Activated CD8-positive, alpha-beta T cell treated with anti-CD3 and anti-CD28 coated beads, Interleukin-2, amount 10 ng/mL, durations not matched to agents 7 days and 5 days (primary cell): ENCODE measurements at regions not wholly inside any gene's neighbourhood (a gene's known extent, or its start where the extent isn't known, plus 50 kb on each side); places are given as distances from the start of the nearest gene placed in this dataset.
"Not testable (repeated sequence)": the region's sequence is repeated elsewhere in the genome, so short reads cannot be mapped to it uniquely, and the experiment has no call there.

ENCODE experiments used
- ATAC-seq: fragments of 150-1000 bp; cut with Tn5 transposase; one replicate; pipeline ENCODE4 v1.10.0; 2021; ENCODE audit warnings: moderate library complexity
- CTCF ChIA-PET: fragments of 350-600 bp; sonication (Branson Sonifier 250); formaldehyde crosslinking; loops from one replicate; lab custom pipeline; 2021; ENCODE audit warnings: antibody characterized with exemption; lab: Charles Lee
- POLR2A ChIA-PET: fragments of 350-600 bp; sonication (Branson Sonifier 250); formaldehyde crosslinking; loops from one replicate; lab custom pipeline; 2021; ENCODE audit warnings: antibody characterized with exemption; lab: Charles Lee
- DNase-seq: peaks from one replicate; pipeline ENCODE4 v3.0.0-alpha.2; 2020
- H3K27ac Mint-ChIP-seq: one replicate; pipeline ENCODE4 v1.8.0; 2021; ENCODE audit warnings: mild to moderate bottlenecking, mixed read lengths
- H3K27me3 Mint-ChIP-seq: one replicate; pipeline ENCODE4 v1.8.0; 2021; ENCODE audit warnings: low read depth, mixed read lengths
- H3K36me3 Mint-ChIP-seq: one replicate; pipeline ENCODE4 v1.8.0; 2021; ENCODE audit warnings: low read depth, mixed read lengths
- H3K4me1 Mint-ChIP-seq: one replicate; pipeline ENCODE4 v1.8.0; 2021; ENCODE audit warnings: low read depth, mixed read lengths
- H3K4me3 Mint-ChIP-seq: one replicate; pipeline ENCODE4 v1.8.0; 2021; ENCODE audit warnings: mild to moderate bottlenecking, mixed read lengths
- H3K9me3 Mint-ChIP-seq: one replicate; pipeline ENCODE4 v1.8.0; 2022; ENCODE audit warnings: mixed read lengths; ENCODE audit not compliant: insufficient read depth

DNA sequence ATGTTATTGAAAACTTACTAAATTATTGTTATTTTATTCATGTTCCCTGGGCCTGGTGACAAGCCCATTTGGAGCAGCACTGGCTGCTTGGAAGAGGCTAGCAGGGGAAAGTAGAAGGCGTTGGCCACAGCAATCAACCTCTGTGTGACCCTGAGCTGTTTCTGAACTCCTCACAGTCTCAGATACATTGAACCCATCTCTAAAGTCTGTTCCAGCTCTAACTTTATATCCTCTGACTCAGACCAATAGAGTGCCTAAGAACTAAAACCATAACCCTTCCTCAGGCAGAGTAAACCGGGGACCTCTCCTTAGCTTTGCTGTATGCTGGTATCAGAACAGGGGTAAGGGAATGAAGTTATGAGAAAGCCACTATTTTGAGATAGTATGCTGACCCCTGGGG, 96.4 kb upstream of the NOL4 start:
- H3K4me3 Mint-ChIP-seq = no peak overlapping the region
- H3K27me3 Mint-ChIP-seq = no peaks in the 10 kb centered on the region
- no peaks in the 10 kb centered on the region for H3K9me3 Mint-ChIP-seq
- no peaks in the 10 kb centered on the region for H3K4me1 Mint-ChIP-seq
- ATAC-seq = no peak
- POLR2A ChIA-PET = no interaction called here
- no peak for DNase-seq
- H3K36me3 Mint-ChIP-seq = no peaks in the 10 kb centered on the region
- H3K27ac Mint-ChIP-seq = no peak overlapping the region
- CTCF ChIA-PET = interaction anchor here (0.8 kb wide), 1 partner anchor 198 kb away, joined by 3 read pairs; no protein-coding TSS in a partner anchor

DNA sequence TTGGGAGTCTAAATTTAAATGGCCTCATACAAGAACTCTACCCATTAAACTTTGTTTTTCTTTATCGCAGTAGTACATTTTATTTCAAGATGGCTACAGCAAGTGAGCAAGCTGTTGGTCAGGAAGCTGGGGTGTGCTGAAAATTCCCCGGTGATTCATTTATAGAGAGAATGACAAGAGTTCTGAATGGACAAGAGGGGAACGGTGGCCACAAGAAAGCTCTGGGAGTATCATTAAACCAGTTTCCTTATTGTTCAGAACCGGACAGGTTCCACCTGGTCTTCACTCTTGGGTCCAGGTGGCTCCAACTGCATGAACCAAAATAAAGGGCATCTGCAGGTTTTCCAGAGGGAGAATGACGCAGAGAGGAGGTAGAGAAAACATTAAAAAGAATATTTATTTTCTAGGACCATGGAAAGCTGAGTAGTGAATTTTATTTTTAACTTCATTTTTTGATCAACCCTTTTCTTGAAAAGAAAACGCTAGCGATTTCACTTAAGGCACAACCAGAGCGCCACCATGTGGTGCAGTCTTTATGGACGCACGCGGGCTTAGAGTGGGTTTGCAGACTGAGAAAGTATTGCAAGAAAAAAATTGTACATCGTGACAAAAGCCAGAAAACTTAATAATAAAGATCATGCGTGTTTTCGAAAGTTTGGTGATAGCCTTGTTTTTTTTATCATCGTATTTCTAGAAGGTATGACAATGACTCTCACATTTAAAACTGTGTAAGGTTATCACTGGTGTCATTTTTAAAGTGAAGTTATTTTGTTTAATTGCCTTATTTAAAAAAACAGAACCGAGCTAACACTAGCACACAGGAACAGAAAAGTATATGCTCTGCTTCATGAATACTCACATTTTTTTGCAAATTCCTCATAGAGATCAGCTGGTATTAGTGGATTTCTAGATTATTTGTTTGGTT, 97.9 kb upstream of the NOL4 start:
- Mint-ChIP-seq H3K4me3 (no peak overlapping the region), H3K9me3 (no peaks in the 10 kb centered on the region), H3K36me3 (no peaks in the 10 kb centered on the region), H3K27ac (no peak overlapping the region), H3K27me3 (no peaks in the 10 kb centered on the region), H3K4me1 (no peaks in the 10 kb centered on the region)
- ChIA-PET CTCF (interaction anchor here (2.1 kb wide), 1 partner anchor 200 kb away, joined by 6 read pairs; no protein-coding TSS in a partner anchor), POLR2A (no interaction called here)
- DNase-seq = peak; percentile 26
- no peak for ATAC-seq

DNA sequence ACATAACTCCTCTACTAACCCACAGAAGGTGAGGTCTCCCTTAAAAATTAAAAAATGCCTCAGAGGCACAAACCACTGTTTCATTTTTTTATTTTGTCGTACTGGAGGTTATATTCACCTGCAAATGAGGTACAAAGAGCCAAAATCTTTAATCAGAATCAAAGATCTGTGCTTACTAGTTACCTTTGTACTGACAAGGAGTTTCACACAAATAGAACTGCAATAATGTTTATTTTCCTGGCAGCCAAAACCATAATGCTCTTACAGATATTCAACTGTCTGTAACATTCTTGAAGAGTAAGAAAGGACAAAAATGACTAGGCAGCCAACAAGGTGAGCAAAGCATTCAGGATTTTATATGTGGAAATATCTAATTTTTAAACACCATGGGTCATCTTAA, 105.1 kb upstream of the NOL4 start:
- Mint-ChIP-seq H3K4me3 (no peak overlapping the region), H3K36me3 (no peaks in the 10 kb centered on the region), H3K27me3 (no peaks in the 10 kb centered on the region), H3K9me3 (peaks cover 10% of the 10 kb centered on the region), H3K4me1 (no peaks in the 10 kb centered on the region), H3K27ac (no peak overlapping the region)
- ChIA-PET CTCF (no interaction called here), POLR2A (no interaction called here)
- no peak for ATAC-seq
- DNase-seq = no peak

DNA sequence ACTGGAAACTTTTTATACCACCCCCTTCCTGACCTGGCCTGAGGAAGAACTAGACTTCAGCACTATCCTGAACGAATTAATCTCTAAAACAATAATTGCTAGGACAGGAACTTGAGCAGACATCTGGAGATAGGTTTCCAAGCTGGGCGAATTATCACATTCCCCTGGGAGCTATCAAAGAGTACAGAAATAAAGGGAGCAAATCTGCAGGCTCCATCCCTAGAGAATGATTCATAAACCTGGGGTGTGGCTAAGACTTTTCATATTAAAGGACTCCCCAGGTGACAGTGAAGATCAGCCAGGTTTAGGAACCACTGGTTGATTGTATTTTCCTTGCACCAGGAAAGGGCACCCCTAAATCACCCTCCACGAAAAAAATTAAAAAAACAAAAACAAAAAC, 105.6 kb upstream of the NOL4 start:
- H3K4me3 Mint-ChIP-seq = no peak overlapping the region
- no peaks in the 10 kb centered on the region for H3K36me3 Mint-ChIP-seq
- H3K9me3 Mint-ChIP-seq = peaks cover 10% of the 10 kb centered on the region
- no peaks in the 10 kb centered on the region for H3K4me1 Mint-ChIP-seq
- no peaks in the 10 kb centered on the region for H3K27me3 Mint-ChIP-seq
- ChIA-PET POLR2A (no interaction called here), CTCF (no interaction called here)
- no peak for DNase-seq
- no peak for ATAC-seq
- no peak overlapping the region for H3K27ac Mint-ChIP-seq

DNA sequence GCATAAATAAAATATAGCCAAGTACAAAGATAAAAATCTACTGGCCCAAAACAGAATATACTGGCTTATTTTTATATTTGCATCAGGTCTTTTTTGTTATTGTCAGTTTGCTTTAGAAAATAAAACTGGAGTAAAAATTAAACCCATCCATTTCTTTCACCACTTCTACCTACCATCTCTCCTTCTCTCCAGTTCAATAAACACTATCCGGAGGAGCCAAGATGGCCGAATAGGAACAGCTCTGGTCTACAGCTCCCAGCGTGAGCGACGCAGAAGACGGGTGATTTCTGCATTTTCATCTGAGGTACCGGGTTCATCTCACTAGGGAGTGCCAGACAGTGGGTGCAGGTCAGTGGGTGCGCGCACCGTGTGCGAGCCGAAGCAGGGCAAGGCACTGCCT, 106.2 kb upstream of the NOL4 start:
- H3K4me1 Mint-ChIP-seq, H3K4me3 Mint-ChIP-seq, POLR2A ChIA-PET, DNase-seq, H3K27me3 Mint-ChIP-seq, CTCF ChIA-PET, H3K36me3 Mint-ChIP-seq, ATAC-seq, H3K9me3 Mint-ChIP-seq, H3K27ac Mint-ChIP-seq: not testable (repeated sequence)

DNA sequence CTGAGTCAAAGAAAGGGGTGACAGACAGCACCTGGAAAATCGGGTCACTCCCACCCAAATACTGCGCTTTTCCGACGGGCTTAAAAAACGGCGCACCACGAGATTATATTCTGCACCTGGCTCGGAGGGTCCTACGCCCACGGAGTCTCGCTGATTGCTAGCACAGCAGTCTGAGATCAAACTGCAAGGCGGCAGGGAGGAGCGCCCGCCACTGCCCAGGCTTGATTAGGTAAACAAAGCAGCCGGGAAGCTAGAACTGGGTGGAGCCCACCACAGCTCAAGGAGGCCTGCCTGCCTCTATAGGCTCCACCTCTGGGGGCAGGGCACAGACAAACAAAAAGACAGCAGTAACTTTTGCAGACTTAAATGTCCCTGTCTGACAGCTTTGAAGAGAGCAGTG, 106.6 kb upstream of the NOL4 start:
- CTCF ChIA-PET, ATAC-seq: not testable (repeated sequence)

DNA sequence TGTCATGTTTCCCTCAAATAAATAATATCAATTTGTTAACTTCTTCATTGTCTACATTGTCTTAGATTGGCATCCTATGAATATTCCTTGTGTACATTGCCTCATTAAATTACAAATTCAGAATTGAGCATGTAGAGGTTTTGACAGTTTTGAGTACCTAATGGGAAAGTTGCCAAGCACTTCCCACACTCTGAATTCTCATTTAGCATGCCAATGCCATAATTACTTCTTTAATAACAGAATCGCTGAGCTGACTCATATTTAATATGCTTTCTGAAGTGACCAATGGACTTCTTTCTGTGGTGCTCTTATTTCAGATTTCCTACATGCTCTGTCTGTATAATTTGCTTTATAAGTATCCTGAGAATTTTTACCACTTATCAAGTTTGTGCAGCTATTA, 114.4 kb upstream of the NOL4 start:
- H3K36me3 Mint-ChIP-seq = no peaks in the 10 kb centered on the region
- no peaks in the 10 kb centered on the region for H3K4me1 Mint-ChIP-seq
- DNase-seq (no peak), ATAC-seq (no peak)
- no peaks in the 10 kb centered on the region for H3K27me3 Mint-ChIP-seq
- H3K4me3 Mint-ChIP-seq = no peak overlapping the region
- no peak overlapping the region for H3K27ac Mint-ChIP-seq
- CTCF ChIA-PET = no interaction called here
- POLR2A ChIA-PET = no interaction called here
- H3K9me3 Mint-ChIP-seq = no peaks in the 10 kb centered on the region

More for the DNA sequence above, 106.6 kb upstream of the NOL4 start:
- DNase-seq, POLR2A ChIA-PET, H3K9me3 Mint-ChIP-seq, H3K4me1 Mint-ChIP-seq, H3K4me3 Mint-ChIP-seq, H3K36me3 Mint-ChIP-seq, H3K27ac Mint-ChIP-seq, H3K27me3 Mint-ChIP-seq: not testable (repeated sequence)

DNA sequence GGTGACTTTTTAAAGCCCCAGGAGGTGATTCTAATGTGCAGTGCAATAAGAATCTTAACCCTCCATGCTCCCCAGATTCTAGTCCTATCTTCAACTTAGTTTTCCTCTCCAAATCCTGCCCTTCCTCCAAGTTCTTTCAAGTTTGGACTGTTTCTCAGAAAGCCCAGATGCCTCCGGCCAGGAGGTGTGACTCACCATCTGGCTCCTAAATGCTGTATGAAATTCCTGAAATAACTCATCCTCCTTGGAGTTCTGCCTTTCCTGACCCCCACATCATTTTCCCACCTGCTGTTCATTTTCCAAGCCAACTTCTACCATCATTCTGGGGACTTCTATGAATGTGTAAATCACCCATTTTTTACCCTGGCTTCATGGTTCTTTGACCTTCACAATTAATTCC, 118.2 kb upstream of the NOL4 start:
- ChIA-PET POLR2A (no interaction called here), CTCF (no interaction called here)
- ATAC-seq = no peak
- no peak for DNase-seq
- Mint-ChIP-seq H3K27ac (no peak overlapping the region), H3K9me3 (no peaks in the 10 kb centered on the region), H3K27me3 (no peaks in the 10 kb centered on the region), H3K4me3 (no peak overlapping the region), H3K36me3 (no peaks in the 10 kb centered on the region), H3K4me1 (no peaks in the 10 kb centered on the region)

DNA sequence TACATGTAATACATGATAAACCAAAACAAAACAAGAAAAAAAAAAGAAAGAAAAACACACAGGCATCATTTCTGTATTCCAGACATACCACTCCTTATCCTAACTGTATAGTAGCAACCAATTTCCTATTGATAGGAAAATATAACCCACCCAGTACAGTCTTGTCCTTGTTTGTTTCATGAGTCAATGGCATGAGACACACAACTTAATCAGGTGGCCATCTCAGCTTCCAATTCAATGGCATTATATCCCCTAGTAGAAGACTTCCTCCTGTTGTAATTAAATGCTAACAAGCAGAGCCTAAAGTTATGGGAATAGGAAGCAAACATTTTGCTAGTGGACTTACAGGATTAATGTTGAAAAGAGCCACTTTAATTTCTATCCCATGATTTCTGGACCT, 121.0 kb upstream of the NOL4 start:
- no peaks in the 10 kb centered on the region for H3K27me3 Mint-ChIP-seq
- CTCF ChIA-PET = no interaction called here

DNA sequence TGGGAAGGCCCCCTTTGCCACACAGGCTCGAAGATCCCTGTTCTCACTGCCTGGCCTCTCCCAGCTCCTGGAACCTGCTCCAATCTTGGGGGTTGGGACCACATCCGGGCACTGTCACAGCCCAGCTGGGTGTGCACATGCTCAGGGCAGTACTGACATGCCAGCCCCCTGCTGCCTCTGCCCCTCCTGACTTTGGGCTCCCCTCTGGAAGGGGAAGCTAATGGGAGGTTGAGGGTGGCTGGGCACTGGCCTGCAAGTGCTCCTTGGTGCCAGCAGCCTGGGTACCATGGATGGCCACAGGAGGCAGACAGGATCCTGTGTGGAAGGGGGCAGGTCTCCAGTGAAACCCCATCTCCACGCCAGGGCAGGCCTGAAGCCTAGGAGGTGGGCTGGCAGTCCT, 126.1 kb upstream of the NOL4 start:
- Mint-ChIP-seq H3K9me3 (peaks cover 4% of the 10 kb centered on the region), H3K27me3 (no peaks in the 10 kb centered on the region), H3K36me3 (no peaks in the 10 kb centered on the region), H3K4me3 (no peak overlapping the region), H3K4me1 (no peaks in the 10 kb centered on the region), H3K27ac (no peak overlapping the region)
- ATAC-seq (no peak), DNase-seq (no peak)
- ChIA-PET POLR2A (no interaction called here), CTCF (no interaction called here)

More for the DNA sequence above, 121.0 kb upstream of the NOL4 start:
- ATAC-seq (no peak), DNase-seq (no peak)
- Mint-ChIP-seq H3K27ac (no peak overlapping the region), H3K9me3 (peaks cover 4% of the 10 kb centered on the region), H3K36me3 (no peaks in the 10 kb centered on the region), H3K4me1 (no peaks in the 10 kb centered on the region), H3K4me3 (no peak overlapping the region)
- POLR2A ChIA-PET = no interaction called here

DNA sequence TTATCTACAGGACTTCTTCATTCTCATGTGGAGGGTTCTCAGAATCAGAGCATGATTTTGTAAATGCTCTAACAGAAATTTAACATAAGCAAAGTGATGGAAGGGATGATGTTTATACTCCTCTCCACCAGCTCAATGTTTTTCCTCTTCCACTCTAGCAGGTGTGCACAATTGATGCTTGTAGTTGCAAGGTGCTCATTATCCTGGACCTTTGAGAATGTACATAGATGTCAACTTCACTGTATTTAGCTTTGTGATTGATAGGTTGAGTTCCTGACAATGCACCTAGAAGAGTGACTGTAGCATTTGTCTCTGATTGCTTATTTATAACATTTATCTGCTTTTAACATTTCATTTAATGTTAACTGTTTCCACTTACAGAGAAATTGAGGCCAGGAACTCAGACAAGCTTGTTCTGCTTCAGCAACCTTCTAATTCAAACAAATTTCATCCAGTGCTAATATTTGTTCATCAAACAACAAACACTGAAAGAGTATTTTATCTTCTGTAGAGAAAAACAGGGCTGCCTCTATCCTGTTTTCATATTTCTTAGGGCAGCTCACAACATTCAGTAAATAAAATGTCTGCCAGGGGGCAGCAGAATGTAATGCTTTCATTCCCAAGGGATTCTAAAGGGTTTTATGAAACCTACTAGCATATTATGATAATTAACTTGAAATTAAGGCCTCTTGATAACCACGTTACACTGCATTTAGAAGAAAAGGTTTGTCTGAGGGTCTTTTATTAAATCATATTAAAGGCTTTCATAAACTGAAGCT, 127.9 kb upstream of the NOL4 start:
- DNase-seq (no peak), ATAC-seq (no peak)
- no peaks in the 10 kb centered on the region for H3K4me1 Mint-ChIP-seq
- no peak overlapping the region for H3K27ac Mint-ChIP-seq
- H3K9me3 Mint-ChIP-seq = peaks cover 4% of the 10 kb centered on the region
- H3K36me3 Mint-ChIP-seq = no peaks in the 10 kb centered on the region
- CTCF ChIA-PET = no interaction called here
- H3K27me3 Mint-ChIP-seq = no peaks in the 10 kb centered on the region
- POLR2A ChIA-PET = no interaction called here
- no peak overlapping the region for H3K4me3 Mint-ChIP-seq

DNA sequence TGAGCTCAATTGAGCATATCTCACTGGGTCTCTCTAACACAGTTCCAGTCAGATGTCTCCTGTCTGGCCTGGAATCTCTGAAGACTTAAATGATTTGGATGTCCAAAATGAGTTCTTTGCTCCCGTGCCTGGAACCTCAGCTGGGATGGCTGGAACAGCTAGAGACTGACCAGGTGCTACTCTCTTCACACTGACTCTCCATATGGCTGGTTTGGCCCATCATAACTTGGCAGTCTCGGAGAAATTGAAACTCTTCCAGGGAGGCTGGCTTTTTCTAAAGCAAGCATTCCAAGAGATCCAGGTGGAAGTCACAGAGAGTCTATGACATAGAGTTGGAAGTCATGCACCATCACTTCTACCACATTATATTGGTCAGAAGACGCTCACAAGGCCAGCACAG, 129.6 kb upstream of the NOL4 start:
- CTCF ChIA-PET = no interaction called here
- Mint-ChIP-seq H3K27ac (no peak overlapping the region), H3K27me3 (no peaks in the 10 kb centered on the region), H3K4me1 (no peaks in the 10 kb centered on the region), H3K9me3 (peaks cover 1% of the 10 kb centered on the region), H3K4me3 (no peak overlapping the region), H3K36me3 (no peaks in the 10 kb centered on the region)
- DNase-seq (no peak), ATAC-seq (no peak)
- POLR2A ChIA-PET = no interaction called here
